Osteocyte (in vitro differentiated cells): ENCODE measurements at regions not wholly inside any gene's neighbourhood (a gene's known extent, or its start where the extent isn't known, plus 50 kb on each side); places are given as distances from the start of the nearest gene placed in this dataset.

Experiments
- DNase-seq: peaks from one replicate; pipeline ENCODE4 v3.0.0; 2021; ENCODE audit warnings: mixed read lengths; ENCODE audit not compliant: unreplicated experiment; ENCODE audit errors: extremely low spot score
- H3K27ac Mint-ChIP-seq: one replicate; pipeline ENCODE4 v1.8.0; 2021; ENCODE audit warnings: mild to moderate bottlenecking, mixed read lengths; ENCODE audit not compliant: unreplicated experiment
- H3K27me3 Mint-ChIP-seq: one replicate; pipeline ENCODE4 v1.8.0; 2021; ENCODE audit warnings: mixed read lengths; ENCODE audit not compliant: unreplicated experiment
- H3K36me3 Mint-ChIP-seq: one replicate; pipeline ENCODE4 v1.8.0; 2021; ENCODE audit warnings: mixed read lengths; ENCODE audit not compliant: unreplicated experiment
- H3K4me1 Mint-ChIP-seq: one replicate; pipeline ENCODE4 v1.8.0; 2021; ENCODE audit warnings: mixed read lengths; ENCODE audit not compliant: unreplicated experiment
- H3K4me3 Mint-ChIP-seq: one replicate; pipeline ENCODE4 v1.8.0; 2021; ENCODE audit warnings: mild to moderate bottlenecking, moderate library complexity, mixed read lengths; ENCODE audit not compliant: unreplicated experiment
- H3K9me3 Mint-ChIP-seq: one replicate; pipeline ENCODE4 v1.8.0; 2021; ENCODE audit warnings: mixed read lengths; ENCODE audit not compliant: unreplicated experiment
- CTCF ChIP-seq: fragments of 200-600 bp; sonication (generic); IDR thresholded peaks from 2 replicates; pipeline ENCODE4 v1.5.0; 2021; ENCODE audit warnings: antibody characterized with exemption, mild to moderate bottlenecking, moderate library complexity

- no peak for TF ChIP-seq CTCF
- H3K4me3 Mint-ChIP-seq = no peak overlapping the region
Measured at GRCh38 chr4:165621983-165622382, 243.2 kb downstream of the CPE start.

GRCh38 chr4:165625281-165625680 lies 246.5 kb downstream of the CPE start:
- Mint-ChIP-seq H3K4me3 (no peak overlapping the region), H3K36me3 (no peaks in the 10 kb centered on the region), H3K4me1 (peaks cover 15% of the 10 kb centered on the region), H3K27me3 (no peaks in the 10 kb centered on the region), H3K9me3 (peaks cover 3% of the 10 kb centered on the region), H3K27ac (no peak overlapping the region)
- no peak for DNase-seq
- no peak for TF ChIP-seq CTCF

More at GRCh38 chr4:165621983-165622382, 243.2 kb downstream of the CPE start:
- H3K36me3 Mint-ChIP-seq = no peaks in the 10 kb centered on the region
- no peak overlapping the region for H3K27ac Mint-ChIP-seq
- DNase-seq = no peak
- no peaks in the 10 kb centered on the region for H3K27me3 Mint-ChIP-seq
- H3K9me3 Mint-ChIP-seq = peaks cover 29% of the 10 kb centered on the region
- H3K4me1 Mint-ChIP-seq = peaks cover 15% of the 10 kb centered on the region

GRCh38 chr4:165626316-165626715 lies 246.7 kb upstream of the TLL1 start:
- TF ChIP-seq CTCF = no peak
- H3K4me3 Mint-ChIP-seq = no peak overlapping the region
- peaks cover 3% of the 10 kb centered on the region for H3K9me3 Mint-ChIP-seq
- H3K27me3 Mint-ChIP-seq = no peaks in the 10 kb centered on the region
- no peaks in the 10 kb centered on the region for H3K36me3 Mint-ChIP-seq
- H3K27ac Mint-ChIP-seq = no peak overlapping the region
- DNase-seq = no peak
- H3K4me1 Mint-ChIP-seq = peaks cover 15% of the 10 kb centered on the region

- H3K36me3 Mint-ChIP-seq = no peaks in the 10 kb centered on the region
- no peak overlapping the region for H3K27ac Mint-ChIP-seq
- TF ChIP-seq CTCF = no peak
- peaks cover 3% of the 10 kb centered on the region for H3K9me3 Mint-ChIP-seq
- H3K27me3 Mint-ChIP-seq = no peaks in the 10 kb centered on the region
- H3K4me1 Mint-ChIP-seq = peaks cover 15% of the 10 kb centered on the region
- DNase-seq = no peak
- H3K4me3 Mint-ChIP-seq = no peak overlapping the region
Measured at GRCh38 chr4:165627128-165627527, 245.9 kb upstream of the TLL1 start.

- Mint-ChIP-seq H3K9me3 (peaks cover 3% of the 10 kb centered on the region), H3K4me1 (peaks cover 15% of the 10 kb centered on the region), H3K27ac (no peak overlapping the region), H3K4me3 (no peak overlapping the region), H3K36me3 (no peaks in the 10 kb centered on the region), H3K27me3 (no peaks in the 10 kb centered on the region)
- no peak for TF ChIP-seq CTCF
- DNase-seq = no peak
Measured at GRCh38 chr4:165627548-165627947, 245.5 kb upstream of the TLL1 start.
